HK-2 (cell line): ENCODE measurements at regions not wholly inside any gene's neighbourhood (a gene's known extent, or its start where the extent isn't known, plus 50 kb on each side); places are given as distances from the start of the nearest gene placed in this dataset.
"Not testable (repeated sequence)": the region's sequence is repeated elsewhere in the genome, so short reads cannot be mapped to it uniquely, and the experiment has no call there.

Experiments
- DNase-seq: peaks from one replicate; pipeline ENCODE4 v3.0.0-alpha.2; 2018; ENCODE audit not compliant: unreplicated experiment

DNA sequence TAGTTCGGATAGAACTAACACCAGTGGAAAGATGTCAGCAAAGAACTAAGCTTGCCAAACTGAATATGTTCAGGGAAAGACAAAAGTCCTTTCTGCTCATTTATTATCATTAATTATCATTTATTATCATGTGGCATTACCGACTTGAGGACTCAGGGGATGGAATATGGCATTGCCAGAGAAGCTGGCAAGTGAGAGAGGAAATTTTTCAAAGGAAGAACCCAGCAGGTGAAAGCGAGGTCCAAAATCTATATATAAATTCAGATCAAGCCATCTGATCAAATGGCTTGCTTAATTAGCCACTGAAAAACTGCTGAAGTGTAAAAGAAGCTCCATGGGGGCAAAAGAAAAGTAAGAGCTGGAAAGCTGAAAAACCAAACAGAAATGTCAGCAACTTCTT, 1049.6 kb upstream of the SEMA6A start:
- DNase-seq: no peak

DNA sequence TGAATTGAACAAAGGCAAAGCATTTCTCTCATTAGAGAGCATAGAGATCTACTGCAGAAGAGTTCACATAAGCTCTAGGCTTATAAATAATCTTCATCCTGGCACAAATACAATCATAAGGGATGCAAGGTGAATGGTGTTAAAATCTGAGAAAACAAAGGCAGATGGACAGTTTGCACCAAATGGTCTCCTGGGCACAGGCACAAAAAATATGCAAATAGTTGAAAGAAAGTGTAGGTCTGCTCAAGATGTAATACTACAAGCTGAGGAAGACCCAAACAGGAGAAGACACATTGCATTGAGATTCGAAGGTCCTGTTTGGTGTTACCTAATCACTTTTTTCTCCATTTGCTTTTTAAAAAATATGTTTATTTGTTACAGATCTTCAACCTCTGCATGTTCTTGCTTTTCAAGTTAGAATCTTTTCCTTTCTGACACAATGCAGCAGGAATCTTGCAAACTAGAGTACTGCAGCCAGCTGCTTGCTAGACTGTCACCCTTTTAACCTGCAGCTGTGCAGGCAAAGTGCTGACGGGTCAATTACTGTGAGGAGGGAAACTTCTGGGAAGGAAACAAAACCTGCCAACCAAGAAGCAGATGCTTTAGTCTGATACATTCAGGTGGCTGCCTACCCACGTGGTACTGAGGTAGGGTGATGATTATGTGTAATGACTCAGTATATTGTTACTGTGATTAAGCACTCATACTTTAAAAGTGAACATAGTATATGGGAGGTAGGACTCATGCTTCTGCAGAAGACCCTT, 1048.6 kb upstream of the SEMA6A start:
- no peak for DNase-seq

DNA sequence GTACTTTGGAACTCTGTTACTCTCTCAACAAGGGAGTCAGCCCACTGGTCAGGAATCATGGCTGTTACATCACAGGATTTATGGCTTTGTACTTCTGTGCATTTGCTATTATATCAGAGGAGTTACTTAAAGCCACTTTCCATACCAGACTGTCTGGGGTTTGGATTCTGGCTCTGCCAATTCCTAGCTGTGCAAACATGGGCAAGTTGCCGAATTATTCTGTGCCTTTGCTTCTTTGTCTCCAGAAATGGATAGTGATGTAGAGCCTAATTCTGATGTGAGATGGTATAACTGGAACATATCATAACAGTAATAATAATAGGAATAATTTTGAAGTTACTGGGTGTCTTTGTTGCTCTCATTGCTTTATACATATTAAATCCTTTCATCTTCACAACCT, 1047.3 kb upstream of the SEMA6A start:
- no peak for DNase-seq

DNA sequence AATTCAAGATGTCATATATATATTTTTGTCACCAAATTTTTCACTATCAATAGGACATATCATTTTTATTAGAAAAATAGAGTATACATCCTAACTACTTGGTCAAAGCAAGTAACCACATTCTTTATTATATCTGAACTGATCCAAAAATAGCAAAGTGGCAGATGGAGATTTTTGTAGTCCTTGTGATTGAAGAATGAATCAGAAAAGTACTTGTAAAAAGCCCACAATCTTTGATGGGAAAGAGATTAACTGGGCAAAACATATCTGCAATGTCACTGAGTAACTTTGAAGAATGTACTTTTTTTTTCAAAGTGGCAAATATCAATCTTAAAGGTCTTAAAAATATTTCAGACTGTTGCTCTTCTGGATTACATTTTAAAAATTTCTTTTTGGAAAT, 1040.6 kb upstream of the SEMA6A start:
- DNase-seq: no peak

DNA sequence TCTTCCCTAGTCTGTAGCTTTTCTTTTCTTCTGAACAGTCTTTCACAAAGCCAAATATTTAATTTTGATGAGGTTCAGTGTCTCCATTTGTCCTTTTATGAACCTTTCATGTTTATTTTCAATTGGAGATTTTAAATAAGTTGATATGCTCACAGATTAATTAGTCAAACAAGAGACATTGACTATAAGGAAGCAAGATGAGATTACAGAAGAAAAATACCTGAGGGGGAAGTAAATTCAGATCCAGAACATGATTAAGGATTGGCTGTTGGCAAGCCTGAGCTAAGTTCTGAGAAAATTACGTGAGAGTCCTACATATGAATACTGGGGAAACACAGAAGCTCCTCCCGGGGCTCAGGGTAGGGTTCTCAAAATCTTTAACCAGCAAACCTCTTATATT, 1039.8 kb upstream of the SEMA6A start:
- no peak for DNase-seq

DNA sequence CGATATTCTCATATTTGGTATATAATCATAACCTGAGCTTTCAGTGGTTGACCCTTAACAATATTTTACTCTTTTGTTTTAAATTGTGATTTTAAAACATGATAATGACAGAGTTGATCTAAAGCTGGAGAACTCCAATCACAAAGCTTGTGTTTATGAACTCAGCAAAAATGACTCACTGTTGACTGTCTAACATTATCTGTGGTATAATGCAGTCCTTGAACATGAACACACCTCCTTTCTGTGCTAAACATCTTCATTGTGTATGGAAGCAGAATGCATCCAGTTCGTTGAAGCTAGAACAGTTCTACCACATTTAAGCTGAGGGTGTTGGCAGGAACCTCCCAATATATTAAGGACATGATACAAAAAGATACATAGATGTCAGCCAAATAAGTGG, 1030.2 kb upstream of the SEMA6A start:
- DNase-seq: no peak

DNA sequence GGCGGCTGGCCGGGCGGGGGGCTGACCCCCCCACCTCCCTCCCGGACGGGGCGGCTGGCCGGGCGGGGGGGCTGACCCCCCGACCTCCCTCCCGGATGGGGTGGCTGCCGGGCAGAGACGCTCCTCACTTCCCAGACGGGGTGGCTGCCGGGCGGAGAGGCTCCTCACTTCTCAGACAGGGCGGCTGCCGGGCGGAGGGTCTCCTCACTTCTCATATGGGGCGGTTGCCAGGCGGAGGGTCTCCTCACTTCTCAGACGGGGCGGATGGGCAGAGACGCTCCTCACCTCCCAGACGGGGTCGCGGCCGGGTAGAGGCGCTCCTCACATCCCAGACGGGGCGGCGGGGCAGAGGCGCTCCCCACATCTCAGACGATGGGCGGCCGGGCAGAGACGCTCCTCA, 1025.2 kb upstream of the SEMA6A start:
- DNase-seq: not testable (repeated sequence)

DNA sequence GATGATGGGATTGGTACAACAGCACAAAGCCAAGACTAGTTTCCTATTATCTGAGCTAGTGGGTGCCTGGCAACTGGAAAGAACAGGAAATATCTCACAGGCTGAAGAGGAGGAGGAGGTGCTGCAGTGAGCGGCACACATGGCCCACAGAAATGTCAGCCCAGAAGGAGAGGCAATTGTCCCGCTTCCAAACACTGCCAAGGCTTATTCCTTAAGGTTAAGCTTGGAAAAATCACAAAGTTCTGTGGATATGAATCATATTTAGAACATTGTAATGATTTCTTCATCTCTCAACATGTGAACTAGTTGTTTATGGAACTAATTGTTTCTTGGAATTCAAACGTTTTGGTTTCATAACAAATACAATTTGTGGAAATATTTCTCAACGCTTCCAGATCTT, 1019.5 kb upstream of the SEMA6A start:
- DNase-seq: no peak

DNA sequence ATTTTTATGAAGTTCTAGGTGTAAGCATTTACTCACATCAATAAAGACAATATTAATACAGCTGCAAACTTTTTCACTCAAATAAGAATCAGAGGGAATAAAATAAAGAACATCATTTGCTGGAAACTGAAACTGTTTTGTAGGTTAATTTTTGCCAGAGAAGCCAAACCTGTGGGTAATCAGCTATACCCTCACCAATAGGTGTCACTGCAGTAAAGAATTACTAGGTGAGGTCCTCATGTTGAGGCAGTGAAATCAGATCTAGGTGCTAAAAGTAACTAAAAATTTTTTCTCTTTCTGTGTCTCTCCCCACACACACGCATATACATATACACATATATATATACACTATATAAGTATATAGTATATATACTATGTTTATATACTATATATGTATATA, 1016.3 kb upstream of the SEMA6A start:
- no peak for DNase-seq

DNA sequence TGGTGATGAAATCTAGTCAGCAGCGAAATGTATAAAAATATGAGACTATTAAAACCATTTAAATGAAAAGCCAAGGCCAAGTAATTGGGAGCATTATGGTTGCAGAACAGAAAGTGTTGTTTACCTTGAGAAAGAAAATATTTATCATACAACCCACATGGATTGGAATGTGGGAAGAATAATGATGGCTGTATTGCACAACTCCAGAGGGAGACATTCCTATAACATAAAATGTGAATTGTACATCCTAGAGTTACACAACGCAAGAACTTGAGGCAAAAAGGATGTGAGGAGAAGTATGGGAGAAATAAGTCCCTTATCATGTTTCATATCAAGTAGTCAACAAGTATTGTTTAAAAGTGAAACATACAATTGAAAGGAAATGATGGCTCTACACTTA, 1014.0 kb upstream of the SEMA6A start:
- no peak for DNase-seq

DNA sequence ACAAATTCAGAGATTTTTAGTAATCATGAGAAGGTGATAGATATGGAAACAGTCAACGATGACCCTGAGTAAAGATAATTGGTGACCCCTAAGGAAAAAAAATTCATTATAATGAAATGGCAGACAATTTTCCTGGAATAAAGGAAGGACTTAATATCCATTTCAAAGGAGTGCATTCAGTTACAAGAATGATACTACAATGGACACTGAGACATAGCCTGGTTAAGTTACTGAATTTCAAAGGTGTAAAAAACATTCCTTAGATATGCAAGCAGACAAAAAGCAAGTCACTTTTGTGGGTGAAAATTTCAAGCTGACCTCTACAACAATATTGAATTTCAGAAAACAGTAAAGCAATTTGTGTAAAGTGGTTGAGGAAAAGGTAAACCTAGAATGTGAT, 1012.5 kb upstream of the SEMA6A start:
- no peak for DNase-seq

DNA sequence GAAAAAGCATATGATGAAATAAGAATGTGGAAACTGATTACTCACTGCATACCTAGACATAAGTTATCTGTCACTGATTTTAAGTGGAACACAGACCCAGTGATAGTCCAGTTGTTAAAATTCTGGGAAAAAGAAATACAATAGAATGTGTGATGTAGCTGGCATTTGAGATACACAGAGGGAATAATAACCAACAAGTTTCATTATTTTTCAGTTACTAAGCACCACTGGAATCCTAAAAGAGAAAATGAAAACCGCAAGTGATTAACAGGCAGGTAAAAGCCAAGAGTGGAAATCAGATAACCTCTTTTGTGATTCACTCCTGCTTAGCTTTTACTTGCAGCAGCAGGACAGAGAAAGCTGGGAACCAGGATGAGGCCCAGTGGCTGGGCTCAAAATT, 994.0 kb upstream of the SEMA6A start:
- no peak for DNase-seq

DNA sequence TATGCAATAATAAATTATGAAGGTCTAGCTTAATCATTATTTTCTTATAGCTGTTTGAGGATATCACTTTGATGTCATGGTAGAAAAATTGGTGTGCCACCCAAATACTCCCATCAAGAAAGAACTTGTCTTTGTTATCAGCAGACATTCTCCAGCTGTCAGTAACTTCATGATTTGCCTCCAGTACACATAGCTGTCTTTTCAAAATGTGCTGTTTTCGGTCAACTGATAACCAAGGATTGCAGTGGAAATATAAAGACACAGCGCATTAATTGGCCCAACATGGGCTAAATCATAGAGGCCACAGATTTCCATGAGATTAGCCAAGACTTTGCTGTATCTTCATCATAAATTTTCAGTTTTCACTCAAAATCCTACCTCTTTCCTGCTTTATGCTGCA, 993.5 kb upstream of the SEMA6A start:
- DNase-seq: no peak

DNA sequence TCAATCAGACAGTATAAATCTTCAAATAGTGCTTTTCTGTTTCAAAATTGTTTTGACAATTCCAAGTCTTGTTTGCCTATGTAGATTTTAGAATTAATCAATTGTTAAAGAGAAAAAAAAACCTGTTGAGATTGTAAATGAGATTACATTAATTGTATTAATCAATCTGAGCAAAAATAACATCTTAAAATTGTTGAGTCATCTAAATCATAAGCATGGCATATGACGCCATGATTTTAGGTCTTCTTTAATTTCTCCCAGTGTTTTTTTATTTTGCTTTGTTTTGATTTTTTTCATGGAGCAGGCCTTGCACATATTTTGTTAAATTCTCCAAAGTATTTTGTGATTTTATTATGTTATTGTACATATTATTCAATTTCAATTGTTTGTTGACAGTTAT, 988.0 kb upstream of the SEMA6A start:
- no peak for DNase-seq

DNA sequence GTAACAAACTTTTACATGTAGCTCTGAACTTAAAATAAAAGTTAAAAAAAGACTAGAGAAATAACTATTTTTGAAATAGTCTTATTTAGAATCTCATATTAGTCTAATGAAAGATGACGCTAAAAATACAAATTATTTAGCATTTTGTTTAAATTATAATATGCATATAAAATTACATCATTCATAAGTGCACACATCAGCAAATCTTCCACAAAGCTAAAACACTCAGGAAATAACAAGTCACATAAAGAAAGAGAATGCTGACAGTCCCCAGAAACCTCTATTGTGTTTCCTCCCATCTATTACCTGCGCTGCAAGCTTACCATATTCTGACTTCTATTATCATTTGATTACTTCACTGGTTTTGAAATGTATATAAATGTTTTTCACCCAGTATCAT, 986.9 kb upstream of the SEMA6A start:
- DNase-seq: no peak

DNA sequence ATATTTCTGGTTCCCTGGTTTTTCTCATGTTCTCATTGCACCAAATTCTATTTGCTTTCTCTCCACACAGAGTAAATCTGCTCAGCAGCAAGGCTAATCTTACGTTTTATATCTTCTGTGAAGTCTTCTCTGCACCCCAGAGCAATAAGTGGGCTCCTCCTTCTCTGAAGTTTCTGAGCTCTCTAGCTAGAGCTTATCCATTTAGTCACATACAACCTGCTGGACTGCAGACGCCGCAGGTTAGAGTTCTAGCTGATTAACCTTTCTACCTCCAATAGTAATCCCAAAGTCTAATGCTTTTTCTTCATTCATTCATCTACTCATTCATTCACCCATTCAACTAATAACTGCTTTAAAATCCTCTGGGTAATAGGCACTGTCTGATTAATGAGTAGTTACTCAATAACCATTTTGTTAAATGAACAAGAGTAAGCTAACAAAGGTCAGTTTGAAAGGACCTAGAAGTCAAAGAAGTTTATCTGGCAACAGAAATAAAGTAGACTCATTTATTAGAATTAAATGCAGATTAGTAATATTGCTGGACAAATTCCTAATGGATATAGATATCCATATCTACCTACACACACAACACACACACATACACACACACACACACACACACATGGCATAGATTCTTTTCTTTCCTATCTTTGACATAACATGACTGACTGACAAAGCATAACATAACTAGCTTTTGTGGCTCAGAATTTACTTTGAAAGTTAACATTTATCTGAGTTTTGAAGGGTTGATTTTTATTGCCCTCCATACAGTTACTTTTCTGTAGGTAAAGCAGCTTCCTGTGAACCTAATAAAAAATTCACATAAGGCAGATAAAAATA, 984.6 kb upstream of the SEMA6A start:
- no peak for DNase-seq

DNA sequence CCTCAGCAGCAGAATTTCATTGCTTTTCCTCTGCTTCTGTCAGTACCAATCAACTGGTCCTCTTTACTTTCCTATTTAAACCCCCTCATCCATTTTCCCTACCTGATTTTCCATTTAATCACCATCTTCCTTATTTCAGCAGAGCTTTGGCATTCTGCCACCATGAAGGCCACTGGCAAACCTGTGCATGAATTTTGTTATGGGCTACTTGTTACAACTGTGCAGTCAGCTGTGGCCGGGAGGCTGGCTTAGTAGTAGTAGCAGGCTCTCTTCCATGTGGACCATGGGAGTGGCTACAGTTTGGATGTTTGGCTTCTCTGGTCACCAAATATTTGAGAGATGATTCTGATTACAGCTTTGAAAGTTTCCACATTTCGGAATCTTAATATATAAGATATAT, 976.6 kb upstream of the SEMA6A start:
- DNase-seq: no peak

DNA sequence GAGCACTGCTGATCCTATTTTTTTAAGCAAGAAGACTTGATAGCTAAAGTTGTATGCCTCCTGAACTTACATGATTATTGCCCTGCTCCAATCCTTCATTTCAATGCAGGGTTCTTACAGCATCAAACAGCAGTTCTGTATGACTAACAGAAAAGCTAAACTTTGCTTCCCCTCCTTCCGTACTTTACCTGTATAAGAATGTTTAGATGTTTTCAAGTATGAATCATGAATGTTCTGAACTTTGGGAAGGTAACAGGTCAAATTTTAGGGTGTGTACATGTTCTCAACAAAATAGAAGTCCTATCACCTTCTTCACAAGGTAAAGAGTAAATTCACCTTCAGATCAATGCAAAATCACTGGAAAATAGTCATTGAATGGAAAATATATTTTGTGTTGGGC, 972.6 kb upstream of the SEMA6A start:
- DNase-seq: no peak

DNA sequence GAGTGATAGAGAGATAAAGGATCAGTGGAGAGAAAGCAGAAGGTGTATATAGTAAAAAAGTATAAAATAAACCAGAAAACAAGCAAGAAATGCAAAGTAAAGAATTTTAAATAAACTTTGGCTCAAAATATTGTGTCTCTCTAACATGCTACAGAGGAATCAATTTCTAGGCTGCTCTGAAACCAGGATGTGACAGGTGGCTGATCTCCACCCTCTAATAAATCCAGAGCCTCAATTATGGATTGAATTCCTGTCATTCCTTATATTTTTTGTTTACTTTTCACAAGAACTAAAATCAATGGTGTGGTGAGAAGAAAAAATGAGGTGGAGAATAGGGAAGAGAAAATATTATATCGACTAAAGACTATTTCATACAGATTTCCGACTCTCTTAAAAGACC, 965.1 kb upstream of the SEMA6A start:
- no peak for DNase-seq

DNA sequence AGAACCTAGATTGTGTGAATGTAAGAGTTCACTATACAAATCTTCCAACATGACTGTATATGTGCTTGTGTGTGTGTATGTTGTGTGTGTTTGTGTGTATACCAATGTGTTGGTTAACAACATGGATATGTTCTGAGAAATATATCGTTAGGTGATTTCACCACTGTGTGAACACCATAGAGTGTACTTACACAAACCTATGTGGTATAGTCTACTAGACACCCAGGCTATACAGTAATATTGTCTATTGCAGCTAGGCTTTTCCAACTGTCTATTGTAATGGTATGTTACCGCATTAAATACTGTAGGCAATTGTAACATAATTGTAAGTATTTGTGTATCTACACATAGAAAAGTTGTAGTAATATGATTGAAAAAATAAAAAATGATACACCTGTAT, 959.2 kb upstream of the SEMA6A start:
- DNase-seq: no peak

DNA sequence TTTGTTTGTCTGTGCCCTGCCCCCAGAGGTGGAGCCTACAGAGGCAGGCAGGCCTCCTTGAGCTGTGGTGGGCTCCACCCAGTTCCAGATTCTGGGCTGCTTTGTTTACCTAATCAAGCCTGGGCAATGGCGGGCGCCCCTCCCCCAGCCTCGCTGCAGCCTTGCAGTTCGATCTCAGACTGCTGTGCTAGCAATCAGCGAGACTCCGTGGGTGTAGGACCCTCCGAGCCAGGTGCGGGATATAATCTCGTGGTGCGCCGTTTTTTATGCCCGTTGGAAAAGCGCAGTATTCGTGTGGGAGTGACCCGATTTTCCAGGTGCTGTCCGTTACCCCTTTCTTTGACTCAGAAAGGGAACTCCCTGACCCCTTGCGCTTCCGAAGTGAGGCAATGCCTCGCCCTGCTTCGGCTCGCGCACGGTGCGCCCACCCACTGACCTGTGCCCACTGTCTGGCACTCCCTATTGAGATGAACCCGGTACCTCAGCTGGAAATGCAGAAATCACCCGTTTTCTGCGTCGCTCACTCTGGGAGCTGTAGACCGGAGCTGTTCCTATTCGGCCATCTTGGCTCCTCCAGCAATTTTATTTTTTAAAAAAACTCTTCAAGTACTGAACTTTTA, 958.5 kb upstream of the SEMA6A start:
- not testable (repeated sequence) for DNase-seq

DNA sequence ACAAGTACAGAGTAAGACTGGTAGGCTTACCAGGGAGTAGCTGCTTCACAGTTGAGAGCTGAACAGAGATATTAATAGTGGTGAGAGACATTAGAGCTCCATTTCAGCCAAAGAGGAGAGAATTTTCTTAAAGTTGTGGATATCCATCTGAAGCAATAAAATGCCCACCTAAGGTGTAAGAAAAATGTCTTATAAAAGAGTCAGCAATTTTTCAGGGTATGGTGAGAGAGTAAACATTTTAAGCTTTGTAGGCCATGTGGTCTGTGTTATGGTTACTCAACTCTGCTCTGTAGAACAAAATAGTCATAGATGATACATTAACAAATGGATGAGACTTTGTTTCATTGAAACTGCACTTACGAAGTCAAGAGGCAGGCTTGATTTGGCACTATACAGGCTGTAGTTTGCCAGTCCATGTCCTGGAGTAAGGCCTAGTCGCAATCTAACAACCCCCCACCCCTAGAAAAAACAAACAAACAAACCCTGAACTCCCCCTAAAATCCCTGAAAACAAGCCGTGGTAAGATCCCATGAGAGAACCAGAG, 945.4 kb upstream of the SEMA6A start:
- DNase-seq: no peak

DNA sequence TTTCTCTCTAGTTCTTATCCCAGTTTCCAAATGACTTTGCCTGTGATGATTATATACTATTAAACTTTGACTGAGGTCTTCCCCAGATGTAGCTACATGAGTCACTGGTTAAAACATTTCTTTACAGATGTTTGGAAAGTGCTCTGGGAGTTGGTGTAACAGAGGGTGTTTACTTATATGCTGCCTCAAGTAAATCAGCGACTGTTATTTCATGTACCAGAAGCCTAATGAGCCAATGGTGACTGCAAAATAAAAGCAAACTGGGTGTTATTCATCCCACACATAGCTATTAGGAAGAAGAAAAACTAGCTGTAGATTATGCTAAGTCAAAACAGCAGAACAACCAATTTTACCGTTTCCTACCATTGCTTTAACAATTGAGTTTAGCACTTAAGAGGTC, 929.7 kb upstream of the SEMA6A start:
- no peak for DNase-seq
